Karpas-422 (cell line): ENCODE measurements at regions not wholly inside any gene's neighbourhood (a gene's known extent, or its start where the extent isn't known, plus 50 kb on each side); places are given as distances from the start of the nearest gene placed in this dataset.

Experiments used
- DNase-seq: peaks from one replicate; pipeline ENCODE4 v3.0.0-alpha.2; 2015
- H2AFZ ChIP-seq: fragments of 200-600 bp; sonication (generic); 2 replicates; pipeline ENCODE4 v1.6.1; 2014; ENCODE audit warnings: antibody characterized with exemption, low read length, mixed read lengths
- H3K27ac ChIP-seq: fragments of 200-600 bp; sonication (generic); 2 replicates; pipeline ENCODE4 v1.5.1; 2014; ENCODE audit warnings: mild to moderate bottlenecking, low read length, moderate library complexity
- H3K27me3 ChIP-seq: fragments of 200-600 bp; sonication (generic); 2 replicates; pipeline ENCODE4 v1.6.1; 2014; ENCODE audit warnings: low read length, mixed read lengths
- H3K36me3 ChIP-seq: fragments of 200-600 bp; sonication (generic); 2 replicates; pipeline ENCODE4 v1.6.1; 2014; ENCODE audit warnings: low read length, mixed read lengths; ENCODE audit not compliant: insufficient read depth
- H3K4me1 ChIP-seq: fragments of 200-600 bp; sonication (generic); 2 replicates; pipeline ENCODE4 v1.6.1; 2014; ENCODE audit warnings: mild to moderate bottlenecking, low read length, mixed read lengths
- H3K4me2 ChIP-seq: fragments of 200-600 bp; sonication (generic); 2 replicates; pipeline ENCODE4 v1.6.1; 2014; ENCODE audit warnings: low read length, low read depth, mild to moderate bottlenecking; ENCODE audit not compliant: poor library complexity, severe bottlenecking
- H3K4me3 ChIP-seq: fragments of 200-600 bp; sonication (generic); 2 replicates; pipeline ENCODE4 v1.5.1; 2014; ENCODE audit warnings: mild to moderate bottlenecking, antibody characterized with exemption, low read length, mixed read lengths
- H3K79me2 ChIP-seq: fragments of 200-600 bp; sonication (generic); 2 replicates; pipeline ENCODE4 v1.6.1; 2014; ENCODE audit warnings: mild to moderate bottlenecking, low read length, mixed read lengths
- H3K9ac ChIP-seq: fragments of 200-600 bp; sonication (generic); 2 replicates; pipeline ENCODE4 v1.6.0; 2014; ENCODE audit warnings: low read length
- H3K9me2 ChIP-seq: fragments of 200-600 bp; sonication (generic), shearing (Covaris generic); replicated peaks from 2 replicates; pipeline ENCODE4 v1.6.0; 2014; ENCODE audit warnings: mild to moderate bottlenecking, low read length, moderate library complexity; ENCODE audit not compliant: insufficient read depth
- H3K9me3 ChIP-seq: fragments of 300-700, 200-600 bp; sonication (generic); 2 replicates; pipeline ENCODE4 v1.6.1; 2014; ENCODE audit warnings: low read length, mixed read lengths
- H4K20me1 ChIP-seq: fragments of 200-600 bp; sonication (generic); 2 replicates; pipeline ENCODE4 v1.6.1; 2014; ENCODE audit warnings: mild to moderate bottlenecking, antibody characterized with exemption, low read length, low read depth; ENCODE audit not compliant: insufficient read depth

DNA sequence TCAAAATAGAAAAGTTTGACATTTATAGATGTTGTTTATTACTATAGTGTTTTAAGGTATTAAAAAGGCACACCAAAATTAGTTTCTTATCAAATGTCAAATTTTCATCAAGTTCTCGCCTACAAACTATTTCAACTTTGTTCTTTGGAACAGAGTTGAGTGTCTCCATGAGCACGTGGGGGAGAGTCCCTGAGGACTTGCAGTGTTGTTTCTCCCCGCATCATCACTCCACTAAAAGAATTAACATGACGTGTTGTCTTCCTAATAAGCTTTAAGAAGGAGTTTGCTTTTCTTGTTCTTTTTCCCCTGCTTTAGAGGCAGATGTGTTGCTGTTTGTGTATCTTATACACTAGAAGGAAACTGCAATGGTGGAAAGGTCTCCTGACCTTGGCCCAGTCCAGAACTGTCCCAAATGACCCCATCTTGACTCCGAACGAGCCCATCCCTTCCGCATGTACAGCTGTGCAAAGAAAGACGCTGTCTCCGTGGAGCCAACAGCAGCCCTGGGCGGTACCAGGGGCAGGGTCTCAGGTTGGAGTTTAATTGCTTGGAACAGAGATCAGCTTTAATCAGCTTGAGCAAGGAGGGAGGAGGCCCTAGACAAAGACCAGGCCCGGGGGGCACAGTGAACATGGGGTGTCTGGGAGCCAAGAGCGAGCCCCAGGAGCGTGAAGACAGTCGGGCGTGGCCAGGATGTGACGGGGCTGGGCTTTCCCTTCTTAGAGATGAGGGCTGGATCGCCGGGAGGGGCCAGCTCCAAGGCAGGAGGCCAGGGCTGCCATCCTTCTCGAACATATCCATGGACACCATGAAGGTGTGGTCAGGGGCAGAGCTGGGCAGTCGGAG lies 215.4 kb upstream of the RTL1 start:
- Histone ChIP-seq H3K4me1 (peaks cover 19% of the 10 kb centered on the region), H4K20me1 (no peaks in the 10 kb centered on the region), H3K9me3 (no peaks in the 10 kb centered on the region), H3K27ac (no peak overlapping the region), H3K9me2 (no peaks in the 10 kb centered on the region), H3K4me2 (no peak overlapping the region), H3K4me3 (no peak overlapping the region), H3K79me2 (no peaks in the 10 kb centered on the region), H3K36me3 (no peaks in the 10 kb centered on the region), H3K9ac (no peak overlapping the region), H2AFZ (no peak overlapping the region), H3K27me3 (no peaks in the 10 kb centered on the region)
- no peak for DNase-seq

DNA sequence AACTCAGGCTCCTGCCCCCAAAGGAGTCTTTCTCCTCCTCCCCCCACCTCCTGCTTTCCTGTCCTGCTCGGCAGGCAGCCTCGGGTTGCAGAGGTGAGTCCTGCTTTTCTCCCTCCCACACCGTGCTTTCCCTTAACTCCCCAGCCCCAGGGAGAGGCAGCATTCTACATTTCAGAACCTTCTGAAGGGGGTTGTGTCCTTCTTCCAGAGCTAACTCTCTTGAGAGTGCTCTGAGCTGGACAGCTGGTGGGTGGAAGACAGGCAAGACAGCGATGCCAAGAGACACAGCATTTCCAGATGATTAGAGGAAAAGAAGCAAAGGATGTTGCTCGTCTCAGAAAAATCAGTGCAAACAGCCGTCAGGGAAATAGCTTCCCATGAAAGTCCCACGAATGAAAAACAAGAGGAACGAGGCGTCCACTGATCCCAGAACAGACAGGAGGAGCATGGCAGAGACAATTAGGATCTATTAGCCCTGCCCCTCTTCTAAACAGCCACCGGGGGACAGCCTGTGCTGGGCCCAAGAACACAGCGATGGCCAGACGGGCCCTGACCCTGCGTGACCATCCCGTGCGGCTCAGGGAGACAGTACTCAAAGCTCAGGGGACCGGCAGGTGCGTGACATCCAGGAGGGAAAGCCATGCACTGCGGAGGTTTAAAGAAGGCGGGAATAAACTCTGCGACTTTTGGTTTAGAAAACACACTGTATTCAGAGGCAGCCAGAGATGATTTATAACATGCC lies 216.5 kb upstream of the RTL1 start:
- Histone ChIP-seq H3K9me3 (no peaks in the 10 kb centered on the region), H3K4me2 (peak overlapping the region; percentile 58), H3K9ac (peak overlapping the region; percentile 74), H3K4me3 (peak overlapping the region; percentile 67), H3K27me3 (no peaks in the 10 kb centered on the region), H4K20me1 (no peaks in the 10 kb centered on the region), H3K36me3 (no peaks in the 10 kb centered on the region), H3K79me2 (no peaks in the 10 kb centered on the region), H2AFZ (peak overlapping the region; percentile 92), H3K4me1 (peaks cover 19% of the 10 kb centered on the region), H3K27ac (no peak overlapping the region), H3K9me2 (no peaks in the 10 kb centered on the region)
- DNase-seq = no peak

DNA sequence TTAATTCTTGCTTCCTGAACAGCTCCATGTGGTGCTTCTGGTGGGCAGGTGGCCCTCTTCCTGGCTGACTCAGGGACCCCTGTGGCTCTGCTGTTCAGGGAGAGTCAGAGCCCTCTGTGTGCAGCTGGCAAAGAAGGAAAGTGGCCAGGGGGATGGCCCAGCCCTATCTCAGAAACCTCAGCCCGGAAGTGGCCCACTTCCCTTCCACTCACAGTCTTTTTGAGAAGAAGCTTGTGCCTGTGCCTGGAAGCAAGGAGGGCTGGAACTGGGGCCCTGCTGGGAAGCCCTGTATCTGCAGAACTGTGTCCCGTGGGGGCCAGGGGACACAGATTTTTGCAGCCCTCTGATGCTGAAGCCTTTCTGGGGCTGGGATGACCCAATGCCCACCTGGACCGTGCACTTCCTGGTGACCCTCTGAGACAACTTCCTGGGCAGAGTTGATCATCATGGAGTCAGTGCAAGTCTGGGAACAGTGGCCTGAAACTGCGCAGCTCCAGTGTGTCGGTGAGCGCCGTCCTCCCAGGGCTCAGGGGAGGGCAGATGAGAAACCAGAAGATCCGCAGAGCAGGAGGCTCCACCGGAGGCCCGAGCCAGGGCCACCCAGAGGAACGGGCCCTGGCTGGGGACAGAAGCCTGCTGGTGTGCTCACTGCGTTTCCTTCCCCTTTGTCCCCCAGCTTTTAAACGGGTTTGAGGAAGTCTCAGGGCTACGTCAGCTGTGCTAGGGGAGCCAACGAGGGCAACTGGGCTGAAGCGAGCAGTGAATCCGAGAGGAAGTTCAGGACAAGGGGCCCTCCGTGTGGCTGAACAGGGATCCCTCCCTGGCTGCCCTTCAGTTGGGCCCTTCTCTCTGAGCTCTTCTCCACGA lies 217.4 kb upstream of the RTL1 start:
- Histone ChIP-seq H3K27ac (no peak overlapping the region), H3K79me2 (no peaks in the 10 kb centered on the region), H3K4me3 (peak overlapping the region; percentile 67), H3K27me3 (no peaks in the 10 kb centered on the region), H3K36me3 (no peaks in the 10 kb centered on the region), H2AFZ (peak overlapping the region; percentile 92), H3K9ac (peak overlapping the region; percentile 74), H4K20me1 (no peaks in the 10 kb centered on the region), H3K4me2 (peak overlapping the region; percentile 58), H3K4me1 (peaks cover 19% of the 10 kb centered on the region), H3K9me3 (no peaks in the 10 kb centered on the region), H3K9me2 (no peaks in the 10 kb centered on the region)
- DNase-seq = peak; percentile 86

DNA sequence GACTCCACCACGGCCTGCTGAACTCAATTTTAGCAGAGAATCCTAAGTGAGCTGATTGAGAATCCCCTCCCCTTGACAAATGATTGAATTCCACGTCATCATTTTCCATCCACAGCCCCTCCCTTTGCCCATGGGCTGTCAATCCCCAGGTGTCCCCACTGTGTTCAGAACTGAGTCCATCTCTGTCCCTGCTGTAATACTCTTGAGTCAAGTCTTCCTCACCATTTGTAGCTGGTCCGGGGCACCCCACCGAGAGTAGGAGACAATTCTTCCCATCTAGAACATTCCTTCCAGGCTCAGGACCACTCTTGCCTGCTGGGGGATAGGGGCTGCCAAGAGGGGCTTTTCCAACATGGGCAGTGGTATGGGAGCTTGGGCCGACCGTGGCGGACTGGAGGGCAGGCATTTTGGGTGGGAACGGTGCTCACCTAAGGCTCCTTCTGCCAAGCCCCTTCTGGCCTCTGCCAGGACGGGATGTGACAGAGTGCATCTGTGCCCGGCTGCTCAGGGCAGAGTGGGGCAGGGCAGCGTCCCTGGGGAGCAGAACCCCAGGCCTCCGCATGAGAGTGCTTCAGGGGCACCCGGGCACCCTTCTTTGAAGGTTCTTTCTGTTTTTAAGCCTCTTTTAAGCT lies 218.1 kb upstream of the RTL1 start:
- H3K9me3 ChIP-seq = no peaks in the 10 kb centered on the region
- H3K27me3 ChIP-seq = no peaks in the 10 kb centered on the region
- no peaks in the 10 kb centered on the region for H4K20me1 ChIP-seq
- peak overlapping the region; percentile 67; the same call in 1 of the 2 replicates for H3K4me3 ChIP-seq
- no peak for DNase-seq
- H3K36me3 ChIP-seq = no peaks in the 10 kb centered on the region
- peak overlapping the region; percentile 92; the same call in 1 of the 2 replicates for H2AFZ ChIP-seq
- H3K4me1 ChIP-seq = peaks cover 19% of the 10 kb centered on the region
- no peak overlapping the region for H3K27ac ChIP-seq
- no peaks in the 10 kb centered on the region for H3K9me2 ChIP-seq
- H3K79me2 ChIP-seq = no peaks in the 10 kb centered on the region
- peak overlapping the region; percentile 74 for H3K9ac ChIP-seq
- H3K4me2 ChIP-seq = peak overlapping the region; percentile 58

DNA sequence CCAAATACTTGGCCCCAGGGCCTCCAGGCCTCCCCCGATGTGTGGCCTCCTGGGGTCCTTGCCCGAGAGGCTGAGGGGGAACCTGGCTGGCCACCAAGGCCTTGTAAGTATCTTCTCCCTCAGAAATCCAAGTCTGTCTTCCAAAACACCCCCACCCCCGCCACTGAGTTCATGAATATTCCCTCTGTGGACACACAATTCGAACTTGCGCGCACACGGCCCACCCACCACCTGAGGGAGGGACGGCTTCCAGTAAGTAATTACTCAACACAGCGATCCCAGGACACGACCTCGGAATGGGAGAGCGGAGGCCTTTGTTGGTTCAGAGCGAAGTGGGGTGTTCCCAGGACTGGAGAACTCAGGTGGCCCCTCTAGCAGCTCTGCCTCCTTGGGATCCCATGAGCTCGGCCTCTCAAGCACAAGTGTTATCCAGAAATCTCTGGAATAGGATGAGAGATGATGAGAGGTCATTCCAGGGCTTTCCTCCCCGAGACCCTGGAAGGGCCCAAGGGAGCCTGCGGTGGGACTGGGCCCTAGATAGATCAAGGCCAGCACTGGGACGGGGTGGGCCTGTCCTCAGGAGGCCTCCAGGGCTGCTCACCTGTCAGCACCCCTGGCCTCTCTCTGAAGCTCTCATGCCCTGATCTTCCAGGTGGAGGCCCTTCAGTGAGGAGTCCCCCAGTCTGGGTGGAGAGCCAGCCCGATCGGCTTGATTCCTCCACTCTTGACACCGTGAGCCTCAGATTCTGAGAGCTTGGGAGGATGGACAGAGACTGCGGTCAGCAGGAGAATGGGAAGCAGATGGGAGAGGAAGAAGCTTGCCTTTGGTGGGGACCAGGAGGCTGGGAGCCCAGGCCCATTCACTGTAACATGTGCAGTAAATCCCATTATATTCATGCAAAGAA lies 219.0 kb upstream of the RTL1 start:
- Histone ChIP-seq H3K27me3 (no peaks in the 10 kb centered on the region), H3K9ac (no peak overlapping the region), H4K20me1 (no peaks in the 10 kb centered on the region), H3K9me2 (no peaks in the 10 kb centered on the region), H3K36me3 (no peaks in the 10 kb centered on the region), H3K4me3 (no peak overlapping the region), H3K9me3 (no peaks in the 10 kb centered on the region), H2AFZ (no peak overlapping the region), H3K79me2 (no peaks in the 10 kb centered on the region), H3K27ac (no peak overlapping the region), H3K4me2 (no peak overlapping the region), H3K4me1 (peaks cover 19% of the 10 kb centered on the region)
- no peak for DNase-seq

DNA sequence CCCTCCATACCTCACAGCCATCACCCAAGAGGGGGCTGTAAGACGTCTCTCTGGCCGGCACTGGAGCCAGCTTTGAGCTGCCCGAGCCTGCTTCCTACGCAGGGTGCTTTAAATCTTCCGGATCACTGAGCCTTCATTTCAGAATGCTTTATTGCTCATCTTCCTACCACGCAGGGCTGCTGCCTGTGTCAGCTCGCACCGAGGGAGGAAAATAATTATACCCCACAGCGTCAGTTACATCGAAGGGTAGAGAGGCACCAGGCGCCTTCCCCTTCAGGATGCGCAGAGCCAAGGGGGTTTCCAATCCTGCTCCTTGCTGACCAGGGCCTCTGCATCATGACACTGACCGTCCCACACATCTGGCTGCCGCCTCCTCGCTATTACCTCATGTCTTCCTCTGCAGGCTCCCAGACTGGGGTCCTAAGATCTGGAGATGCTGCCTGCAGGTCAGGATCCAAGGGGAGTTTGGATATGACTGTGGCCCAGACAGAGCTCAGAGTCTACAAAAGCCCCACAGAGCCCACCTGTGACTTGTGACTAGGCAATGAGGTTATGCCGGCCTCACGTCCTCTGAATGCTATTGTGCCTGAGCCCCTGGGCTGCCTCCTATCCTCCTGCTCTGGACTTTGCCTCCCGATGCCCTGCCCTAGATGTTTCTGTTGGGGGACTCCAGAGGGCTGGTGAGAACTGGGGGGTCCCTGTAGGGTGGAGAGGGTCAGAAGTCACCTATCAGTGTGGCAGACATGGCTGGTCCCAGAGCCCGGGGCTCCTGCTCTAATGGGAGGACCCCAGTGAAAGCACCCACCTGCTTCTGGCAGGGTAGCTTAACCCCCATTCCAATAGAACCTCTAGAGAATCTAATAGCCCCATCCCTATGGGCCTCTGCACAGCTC lies 220.3 kb upstream of the RTL1 start:
- no peak for DNase-seq
- Histone ChIP-seq H3K4me1 (peaks cover 19% of the 10 kb centered on the region), H3K9me2 (no peaks in the 10 kb centered on the region), H3K27me3 (no peaks in the 10 kb centered on the region), H3K27ac (no peak overlapping the region), H3K9ac (no peak overlapping the region), H3K4me2 (no peak overlapping the region), H2AFZ (no peak overlapping the region), H3K4me3 (no peak overlapping the region), H3K79me2 (no peaks in the 10 kb centered on the region), H4K20me1 (no peaks in the 10 kb centered on the region), H3K36me3 (no peaks in the 10 kb centered on the region), H3K9me3 (no peaks in the 10 kb centered on the region)
